ENCODE measurements at regions not wholly inside any gene's neighbourhood (a gene's known extent, or its start where the extent isn't known, plus 50 kb on each side); places are given as distances from the start of the nearest gene placed in this dataset.

DNA sequence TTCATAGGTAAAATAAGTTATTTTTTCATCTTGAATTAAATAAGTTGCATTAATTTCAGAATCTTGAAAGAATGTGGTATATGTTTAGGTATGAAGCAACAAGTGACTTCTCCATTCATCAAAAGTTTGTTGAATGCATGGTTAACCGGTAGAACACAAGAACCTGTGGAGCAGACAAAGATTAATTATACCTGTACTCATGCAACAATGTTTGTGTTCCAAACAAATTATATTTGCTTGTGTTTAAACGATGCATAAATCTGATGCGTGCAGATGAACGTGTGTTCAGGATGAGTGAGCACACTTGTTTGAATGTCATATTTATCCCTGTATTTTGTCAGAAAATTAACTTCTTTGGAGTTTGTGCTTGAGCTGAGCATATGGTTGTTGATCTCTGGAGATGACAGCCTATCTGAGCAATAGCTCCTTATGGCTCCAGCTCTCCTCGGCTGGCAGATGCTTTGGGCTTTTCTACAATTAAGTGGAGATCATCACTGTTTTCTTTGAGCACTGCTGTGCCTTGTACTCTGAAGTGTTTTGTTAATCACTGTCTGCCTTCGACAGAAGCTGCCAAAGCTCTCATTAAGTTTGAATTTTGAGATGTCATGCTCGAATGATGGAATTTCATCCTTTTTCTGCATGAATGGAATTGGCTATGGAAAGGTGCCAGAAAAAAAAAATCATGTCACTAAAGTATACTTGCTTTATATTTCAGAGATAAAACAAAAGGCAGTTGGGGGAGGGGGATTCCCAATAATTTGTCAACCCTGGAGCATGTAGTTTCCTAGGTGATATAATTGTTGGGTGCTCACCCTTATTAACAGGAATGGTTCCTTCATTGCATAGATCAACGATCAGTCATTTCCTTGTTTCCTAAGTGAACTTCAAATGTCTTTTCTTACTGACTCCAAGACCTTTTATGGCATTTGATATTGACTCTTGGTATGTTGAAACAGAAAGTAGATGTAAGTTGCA lies 502.5 kb upstream of the ARRDC3 start:
- ChIA-PET CTCF (no interaction called here), POLR2A (no interaction called here)
- H3K4me3 Mint-ChIP-seq, result no peak overlapping the region
- TF ChIP-seq, protein P1, sequence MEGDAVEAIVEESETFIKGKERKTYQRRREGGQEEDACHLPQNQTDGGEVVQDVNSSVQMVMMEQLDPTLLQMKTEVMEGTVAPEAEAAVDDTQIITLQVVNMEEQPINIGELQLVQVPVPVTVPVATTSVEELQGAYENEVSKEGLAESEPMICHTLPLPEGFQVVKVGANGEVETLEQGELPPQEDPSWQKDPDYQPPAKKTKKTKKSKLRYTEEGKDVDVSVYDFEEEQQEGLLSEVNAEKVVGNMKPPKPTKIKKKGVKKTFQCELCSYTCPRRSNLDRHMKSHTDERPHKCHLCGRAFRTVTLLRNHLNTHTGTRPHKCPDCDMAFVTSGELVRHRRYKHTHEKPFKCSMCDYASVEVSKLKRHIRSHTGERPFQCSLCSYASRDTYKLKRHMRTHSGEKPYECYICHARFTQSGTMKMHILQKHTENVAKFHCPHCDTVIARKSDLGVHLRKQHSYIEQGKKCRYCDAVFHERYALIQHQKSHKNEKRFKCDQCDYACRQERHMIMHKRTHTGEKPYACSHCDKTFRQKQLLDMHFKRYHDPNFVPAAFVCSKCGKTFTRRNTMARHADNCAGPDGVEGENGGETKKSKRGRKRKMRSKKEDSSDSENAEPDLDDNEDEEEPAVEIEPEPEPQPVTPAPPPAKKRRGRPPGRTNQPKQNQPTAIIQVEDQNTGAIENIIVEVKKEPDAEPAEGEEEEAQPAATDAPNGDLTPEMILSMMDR (IDR thresholded peaks at IDR 0.05), result no peak
- ATAC-seq, result no peak
- intact Hi-C loops (cut with micrococcal nuclease), result no loop called here
- no peaks in the 10 kb centered on the region for H3K36me3 Mint-ChIP-seq (ENCODE audit: low read depth)
- no peak for DNase-seq
- no peaks in the 10 kb centered on the region for H3K27me3 Mint-ChIP-seq
- H3K4me1 Mint-ChIP-seq (ENCODE audit: low read depth), result no peaks in the 10 kb centered on the region
- no peak overlapping the region for H3K27ac Mint-ChIP-seq
- peaks cover 4% of the 10 kb centered on the region for H3K9me3 Mint-ChIP-seq

DNA sequence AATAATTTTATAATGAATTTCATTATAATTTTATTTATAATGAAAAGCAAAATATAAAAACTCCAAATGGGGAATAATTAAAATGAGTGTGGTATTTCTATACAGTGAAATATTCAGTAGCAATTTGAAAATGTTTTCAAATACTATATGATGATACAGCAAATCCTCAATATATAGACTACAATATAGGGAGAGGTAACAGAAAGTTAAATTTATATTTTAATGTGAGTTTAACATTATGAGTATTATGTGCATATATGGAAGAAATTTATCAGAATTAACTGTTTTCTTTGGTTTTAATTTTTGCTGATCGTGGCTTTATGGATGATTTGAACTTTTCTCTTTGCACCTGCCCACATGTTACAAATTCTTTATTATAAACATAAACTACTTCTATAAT lies 500.9 kb upstream of the ARRDC3 start:
- CTCF ChIA-PET, result no interaction called here
- ATAC-seq, result no peak
- Mint-ChIP-seq H3K4me1 (ENCODE audit: low read depth) (no peaks in the 10 kb centered on the region), H3K4me3 (no peak overlapping the region), H3K36me3 (ENCODE audit: low read depth) (no peaks in the 10 kb centered on the region), H3K27me3 (no peaks in the 10 kb centered on the region), H3K27ac (no peak overlapping the region), H3K9me3 (peaks cover 6% of the 10 kb centered on the region)
- DNase-seq, result no peak
- POLR2A ChIA-PET, result no interaction called here
- intact Hi-C loops (cut with micrococcal nuclease), result no loop called here
- TF ChIP-seq, protein P1 (IDR thresholded peaks at IDR 0.05), result no peak

DNA sequence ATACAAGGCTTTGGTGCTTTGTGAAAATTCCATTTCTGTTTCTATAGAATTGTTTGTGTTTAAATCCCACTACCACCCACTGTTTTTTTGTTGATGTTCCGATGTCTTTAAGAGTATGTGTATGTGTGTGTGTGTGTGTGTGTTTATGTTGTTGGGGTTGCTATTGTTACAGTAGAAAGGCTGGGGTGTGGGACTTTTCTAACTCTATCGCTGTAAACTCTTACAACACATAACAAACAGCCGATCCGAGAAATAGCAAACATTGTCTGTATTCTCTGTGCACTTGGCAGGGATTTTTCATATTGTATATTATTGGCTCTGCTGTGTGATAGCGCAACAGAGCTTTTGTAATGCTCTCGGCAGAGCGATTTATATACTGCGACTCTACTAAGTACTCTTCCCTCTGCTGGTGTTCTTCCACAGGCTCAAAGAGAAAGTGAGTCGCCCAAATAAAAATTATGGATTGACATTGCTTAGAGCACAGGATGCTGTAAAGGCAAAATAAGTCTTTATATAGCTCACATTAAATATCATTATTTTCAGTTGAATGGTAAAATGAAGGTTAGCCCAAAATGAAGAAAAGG lies 492.2 kb upstream of the ARRDC3 start:
- Mint-ChIP-seq H3K27ac (no peak overlapping the region), H3K27me3 (no peaks in the 10 kb centered on the region), H3K9me3 (no peaks in the 10 kb centered on the region), H3K4me3 (no peak overlapping the region), H3K4me1 (ENCODE audit: low read depth) (no peaks in the 10 kb centered on the region), H3K36me3 (ENCODE audit: low read depth) (no peaks in the 10 kb centered on the region)
- intact Hi-C loops (cut with micrococcal nuclease), result no loop called here
- no peak for DNase-seq
- CTCF ChIA-PET, result no interaction called here
- TF ChIP-seq, protein P1 (IDR thresholded peaks at IDR 0.05), result no peak
- POLR2A ChIA-PET, result no interaction called here
- ATAC-seq, result no peak

DNA sequence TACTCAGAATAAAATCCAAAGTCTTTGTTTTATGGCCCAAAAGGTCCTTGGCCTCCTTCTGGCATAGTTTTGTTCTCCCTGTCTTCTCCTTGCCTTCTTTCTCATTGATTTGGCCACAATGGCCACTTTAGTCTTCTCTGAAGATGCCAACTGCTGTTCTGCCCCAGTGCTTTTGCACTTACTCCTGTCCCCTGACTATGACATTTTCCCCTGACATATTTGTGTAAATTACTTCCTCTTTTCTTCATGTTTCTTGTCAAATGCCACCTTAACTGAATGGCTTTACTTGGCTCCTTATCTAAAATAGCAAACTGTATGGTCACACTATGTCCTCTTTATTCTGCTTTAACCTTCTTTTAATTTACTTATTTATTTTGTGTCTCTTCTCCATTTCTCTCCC lies 484.7 kb upstream of the ARRDC3 start:
- Mint-ChIP-seq H3K4me1 (ENCODE audit: low read depth) (no peaks in the 10 kb centered on the region), H3K27ac (no peak overlapping the region), H3K9me3 (peaks cover 2% of the 10 kb centered on the region), H3K36me3 (ENCODE audit: low read depth) (no peaks in the 10 kb centered on the region), H3K27me3 (no peaks in the 10 kb centered on the region), H3K4me3 (no peak overlapping the region)
- CTCF ChIA-PET, result no interaction called here
- ATAC-seq (no peak), DNase-seq (no peak)
- intact Hi-C loops (cut with micrococcal nuclease), result no loop called here
- TF ChIP-seq, protein P1 (IDR thresholded peaks at IDR 0.05), result no peak
- POLR2A ChIA-PET, result no interaction called here

DNA sequence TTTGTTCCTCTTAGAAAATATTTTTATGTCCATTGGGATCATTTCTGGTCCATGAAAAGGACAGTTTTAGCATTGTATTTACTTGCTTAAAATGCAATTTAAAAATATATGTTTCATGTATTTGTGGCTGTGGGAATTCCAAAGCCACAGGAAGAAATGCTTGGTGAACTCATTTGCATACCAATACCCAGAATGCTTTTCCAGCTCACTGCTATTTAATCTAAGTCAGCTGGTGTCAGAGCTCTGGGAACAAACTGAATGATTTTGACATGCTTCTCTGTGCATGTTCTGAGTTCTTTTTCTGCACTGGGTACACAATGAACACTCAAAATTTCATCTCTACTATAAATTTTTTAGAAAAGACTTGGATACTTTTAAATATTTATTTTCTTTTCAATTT lies 482.8 kb upstream of the ARRDC3 start:
- ChIA-PET CTCF (no interaction called here), POLR2A (no interaction called here)
- Mint-ChIP-seq H3K27me3 (no peaks in the 10 kb centered on the region), H3K36me3 (ENCODE audit: low read depth) (no peaks in the 10 kb centered on the region), H3K4me1 (ENCODE audit: low read depth) (no peaks in the 10 kb centered on the region), H3K4me3 (no peak overlapping the region), H3K9me3 (peaks cover 2% of the 10 kb centered on the region), H3K27ac (no peak overlapping the region)
- TF ChIP-seq, protein P1 (IDR thresholded peaks at IDR 0.05), result no peak
- intact Hi-C loops (cut with micrococcal nuclease), result no loop called here
- ATAC-seq (no peak), DNase-seq (no peak)

Measured in activated CD8-positive, alpha-beta T cell treated with anti-CD3 and anti-CD28 coated beads for 36 hours (primary cell).